Astrocyte (in vitro differentiated cells and primary cell): ENCODE measurements at regions not wholly inside any gene's neighbourhood (a gene's known extent, or its start where the extent isn't known, plus 50 kb on each side); places are given as distances from the start of the nearest gene placed in this dataset.

Source experiments
- DNase-seq: peaks from one replicate; pipeline ENCODE4 v3.0.0-alpha.2; 2010; ENCODE audit warnings: low read depth
- FAIRE-seq: peaks from 2 replicates; lab custom pipeline; 2011; peaks lifted over from hg19 to GRCh38; lab: Jason Lieb, UNC
- H2AFZ ChIP-seq: 2 replicates; pipeline ENCODE4 v1.6.0; 2012; ENCODE audit warnings: low read depth, low read length, inconsistent platforms
- H3K27ac ChIP-seq: 2 replicates; pipeline ENCODE4 v1.5.1; 2011; ENCODE audit warnings: low read depth, low read length, inconsistent platforms
- H3K27me3 ChIP-seq: 2 replicates; pipeline ENCODE4 v1.6.0; 2011; ENCODE audit warnings: low read length, inconsistent platforms; ENCODE audit not compliant: insufficient read depth
- H3K36me3 ChIP-seq: 2 replicates; pipeline ENCODE4 v1.5.1; 2011; ENCODE audit warnings: low read length, inconsistent platforms; ENCODE audit not compliant: insufficient read depth
- H3K4me1 ChIP-seq: 2 replicates; pipeline ENCODE4 v1.5.1; 2011; ENCODE audit warnings: low read length, inconsistent platforms; ENCODE audit not compliant: insufficient read depth
- H3K4me2 ChIP-seq: 2 replicates; pipeline ENCODE4 v1.6.0; 2012; ENCODE audit warnings: low read length, inconsistent platforms
- H3K4me3 ChIP-seq: 2 replicates; pipeline ENCODE4 v1.5.1; 2011; ENCODE audit warnings: low read depth, mild to moderate bottlenecking, low read length, inconsistent platforms; ENCODE audit not compliant: insufficient read depth
- H3K79me2 ChIP-seq: 2 replicates; pipeline ENCODE4 v1.6.0; 2012; ENCODE audit warnings: mild to moderate bottlenecking, low read length, inconsistent platforms; ENCODE audit not compliant: insufficient read depth
- H3K9ac ChIP-seq: 2 replicates; pipeline ENCODE4 v1.6.0; 2012; ENCODE audit warnings: mild to moderate bottlenecking, low read length, inconsistent platforms
- H3K9me3 ChIP-seq: 2 replicates; pipeline ENCODE4 v1.5.1; 2012; ENCODE audit warnings: low read depth, mild to moderate bottlenecking, low read length, inconsistent platforms; ENCODE audit not compliant: insufficient read depth
- H4K20me1 ChIP-seq: 2 replicates; pipeline ENCODE4 v1.6.0; 2012; ENCODE audit warnings: low read length, inconsistent platforms; ENCODE audit not compliant: insufficient read depth
- H3K27ac Mint-ChIP-seq: one replicate; pipeline ENCODE4 v1.8.0; 2021; ENCODE audit warnings: mild to moderate bottlenecking, mixed read lengths; ENCODE audit not compliant: unreplicated experiment
- H3K27me3 Mint-ChIP-seq: one replicate; pipeline ENCODE4 v1.8.0; 2021; ENCODE audit warnings: low read depth, mixed read lengths; ENCODE audit not compliant: unreplicated experiment
- H3K36me3 Mint-ChIP-seq: one replicate; pipeline ENCODE4 v1.8.0; 2021; ENCODE audit warnings: low read depth, mixed read lengths; ENCODE audit not compliant: unreplicated experiment
- H3K4me1 Mint-ChIP-seq: one replicate; pipeline ENCODE4 v1.8.0; 2021; ENCODE audit warnings: low read depth, mixed read lengths; ENCODE audit not compliant: unreplicated experiment
- H3K4me3 Mint-ChIP-seq: one replicate; pipeline ENCODE4 v1.8.0; 2021; ENCODE audit warnings: mild to moderate bottlenecking, moderate library complexity, mixed read lengths; ENCODE audit not compliant: unreplicated experiment
- H3K9me3 Mint-ChIP-seq: one replicate; pipeline ENCODE4 v1.8.0; 2021; ENCODE audit warnings: mild to moderate bottlenecking, mixed read lengths; ENCODE audit not compliant: unreplicated experiment
- CTCF ChIP-seq: IDR thresholded peaks from 2 replicates; pipeline ENCODE4 v1.5.1; 2011; ENCODE audit warnings: low read depth, mild to moderate bottlenecking, inconsistent platforms, low read length, moderate library complexity; ENCODE audit not compliant: insufficient read depth
- EZH2 ChIP-seq: IDR thresholded peaks from 2 replicates; pipeline ENCODE4 v1.6.1; 2012; ENCODE audit warnings: mild to moderate bottlenecking, low read length, inconsistent platforms; ENCODE audit not compliant: insufficient read depth

- no peak for FAIRE-seq
- H3K27me3 Mint-ChIP-seq: peaks cover 4% of the 10 kb centered on the region
Measured at GRCh38 chr7:142452791-142453190, 194.9 kb upstream of the PRSS58 start.

GRCh38 chr7:142451817-142452216 lies 194.0 kb upstream of the PRSS58 start:
- no peak overlapping the region for H3K4me3 Mint-ChIP-seq
- Histone ChIP-seq H3K79me2 (no peaks in the 10 kb centered on the region), H3K4me3 (no peak overlapping the region), H3K27me3 (no peaks in the 10 kb centered on the region), H3K4me2 (no peak overlapping the region), H3K36me3 (no peaks in the 10 kb centered on the region), H4K20me1 (no peaks in the 10 kb centered on the region), H3K9me3 (no peaks in the 10 kb centered on the region), H3K4me1 (no peaks in the 10 kb centered on the region), H3K27ac (no peak overlapping the region), H3K9ac (no peak overlapping the region), H2AFZ (no peak overlapping the region)
- H3K36me3 Mint-ChIP-seq: no peaks in the 10 kb centered on the region
- no peaks in the 10 kb centered on the region for H3K4me1 Mint-ChIP-seq
- peaks cover 4% of the 10 kb centered on the region for H3K27me3 Mint-ChIP-seq
- no peak for DNase-seq
- FAIRE-seq: no peak
- H3K9me3 Mint-ChIP-seq: no peaks in the 10 kb centered on the region
- TF ChIP-seq CTCF (no peak), EZH2 (no peak)
- no peak overlapping the region for H3K27ac Mint-ChIP-seq

More at GRCh38 chr7:142452791-142453190, 194.9 kb upstream of the PRSS58 start:
- no peak overlapping the region for H3K4me2 ChIP-seq
- no peak overlapping the region for H2AFZ ChIP-seq
- H3K9me3 Mint-ChIP-seq: no peaks in the 10 kb centered on the region
- no peak overlapping the region for H3K4me3 Mint-ChIP-seq
- H3K27ac ChIP-seq: no peak overlapping the region
- H3K9me3 ChIP-seq: no peaks in the 10 kb centered on the region
- no peaks in the 10 kb centered on the region for H3K36me3 ChIP-seq
- H3K4me1 ChIP-seq: no peaks in the 10 kb centered on the region
- H3K27me3 ChIP-seq: no peaks in the 10 kb centered on the region
- no peaks in the 10 kb centered on the region for H3K36me3 Mint-ChIP-seq
- no peaks in the 10 kb centered on the region for H3K79me2 ChIP-seq
- H3K9ac ChIP-seq: no peak overlapping the region
- peaks cover 5% of the 10 kb centered on the region for H3K4me1 Mint-ChIP-seq
- H3K27ac Mint-ChIP-seq: no peak overlapping the region
- TF ChIP-seq EZH2 (no peak), CTCF (no peak)
- no peaks in the 10 kb centered on the region for H4K20me1 ChIP-seq
- DNase-seq: no peak
- H3K4me3 ChIP-seq: no peak overlapping the region

- no peaks in the 10 kb centered on the region for H3K9me3 ChIP-seq
- TF ChIP-seq CTCF: no peak
- TF ChIP-seq EZH2: no peak
- H3K9ac ChIP-seq: no peak overlapping the region
- H3K4me3 ChIP-seq: no peak overlapping the region
- H3K4me2 ChIP-seq: no peak overlapping the region
- no peaks in the 10 kb centered on the region for H3K36me3 ChIP-seq
- H3K27ac ChIP-seq: no peak overlapping the region
- no peaks in the 10 kb centered on the region for H3K27me3 ChIP-seq
- no peaks in the 10 kb centered on the region for H4K20me1 ChIP-seq
- H3K4me1 Mint-ChIP-seq: no peaks in the 10 kb centered on the region
- H3K9me3 Mint-ChIP-seq: no peaks in the 10 kb centered on the region
- peaks cover 4% of the 10 kb centered on the region for H3K27me3 Mint-ChIP-seq
- no peaks in the 10 kb centered on the region for H3K79me2 ChIP-seq
- no peak overlapping the region for H2AFZ ChIP-seq
- FAIRE-seq: no peak
- no peak for DNase-seq
- H3K27ac Mint-ChIP-seq: no peak overlapping the region
- H3K4me1 ChIP-seq: no peaks in the 10 kb centered on the region
- H3K4me3 Mint-ChIP-seq: no peak overlapping the region
- H3K36me3 Mint-ChIP-seq: no peaks in the 10 kb centered on the region
Measured at GRCh38 chr7:142451296-142451695, 193.4 kb upstream of the PRSS58 start.
